WTC11 (cell line): ENCODE measurements at regions not wholly inside any gene's neighbourhood (a gene's known extent, or its start where the extent isn't known, plus 50 kb on each side); places are given as distances from the start of the nearest gene placed in this dataset.
"Not testable (repeated sequence)": the region's sequence is repeated elsewhere in the genome, so short reads cannot be mapped to it uniquely, and the experiment has no call there.

Source experiments
- ATAC-seq: fragments of 200-7000 bp; cut with Tn5 transposase; 2 replicates; pipeline ENCODE4 v1.10.0; 2021; ENCODE audit warnings: mild to moderate bottlenecking, moderate library complexity
- CTCF ChIA-PET: fragments of 300-600 bp; sonication (Branson Sonifier 250); formaldehyde crosslinking; loops from one replicate; lab custom pipeline; 2021; ENCODE audit warnings: antibody characterized with exemption; lab: Charles Lee
- POLR2A ChIA-PET: fragments of 350-600 bp; sonication (Branson Sonifier 250); formaldehyde crosslinking; loops from one replicate; lab custom pipeline; 2021; ENCODE audit warnings: antibody characterized with exemption; lab: Charles Lee
- DNase-seq: peaks from one replicate; pipeline ENCODE4 v3.0.0; 2021; ENCODE audit warnings: low spot score
- H3K27ac Mint-ChIP-seq: 2 replicates; pipeline ENCODE4 v1.8.0; 2021; ENCODE audit warnings: mixed read lengths
- H3K27me3 Mint-ChIP-seq: 2 replicates; pipeline ENCODE4 v1.8.0; 2021; ENCODE audit warnings: low read depth, mild to moderate bottlenecking, moderate library complexity, mixed read lengths
- H3K36me3 Mint-ChIP-seq: 2 replicates; pipeline ENCODE4 v1.8.0; 2021; ENCODE audit warnings: mixed read lengths
- H3K4me1 Mint-ChIP-seq: 2 replicates; pipeline ENCODE4 v1.8.0; 2022; ENCODE audit warnings: mixed read lengths
- H3K4me3 Mint-ChIP-seq: 2 replicates; pipeline ENCODE4 v1.8.0; 2021; ENCODE audit warnings: mild to moderate bottlenecking, moderate library complexity, mixed read lengths
- H3K9me3 Mint-ChIP-seq: 2 replicates; pipeline ENCODE4 v1.8.0; 2021; ENCODE audit warnings: mixed read lengths

- CTCF ChIA-PET, H3K4me3 Mint-ChIP-seq, ATAC-seq, H3K27me3 Mint-ChIP-seq, DNase-seq, H3K4me1 Mint-ChIP-seq, H3K27ac Mint-ChIP-seq, H3K9me3 Mint-ChIP-seq, H3K36me3 Mint-ChIP-seq, POLR2A ChIA-PET: not testable (repeated sequence)
These were observed 95.4 kb upstream of the RRN3 start for GRCh38 chr16:15189478-15189877.
